ENCODE measurements at regions not wholly inside any gene's neighbourhood (a gene's known extent, or its start where the extent isn't known, plus 50 kb on each side); places are given as distances from the start of the nearest gene placed in this dataset.

DNA sequence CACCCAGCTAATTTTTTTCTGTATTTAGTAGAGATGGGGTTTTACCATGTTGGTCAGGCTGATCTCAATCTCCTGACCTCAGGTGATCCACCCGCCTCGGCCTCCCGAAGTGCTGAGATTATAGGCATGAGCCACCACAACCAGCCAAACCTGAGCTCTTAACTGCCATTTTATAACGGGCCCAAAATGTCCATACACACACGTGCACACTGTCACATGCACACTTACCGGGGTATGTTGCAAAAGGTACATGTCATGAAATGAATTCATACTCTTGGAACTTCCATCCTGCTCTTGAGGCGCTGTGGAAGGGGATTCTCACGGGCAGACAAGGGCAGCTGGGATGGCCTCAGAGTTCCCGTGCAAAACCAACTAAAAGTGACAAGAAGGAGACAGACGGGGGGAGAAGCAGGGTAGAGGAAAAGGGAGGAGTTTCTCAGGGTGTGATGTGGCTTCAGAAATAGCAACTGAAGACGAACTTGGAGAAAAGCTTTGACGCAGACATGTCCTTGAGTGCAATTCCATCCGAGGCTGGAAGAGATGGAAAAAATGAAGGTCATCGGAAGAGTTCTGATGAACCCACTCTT is 110.9 kb downstream of the BDH1 start:
- Histone ChIP-seq H3K36me3 (ENCODE audit: insufficient read depth) (no peaks in the 10 kb centered on the region), H3K4me1 (ENCODE audit: insufficient read depth) (no peaks in the 10 kb centered on the region), H3K27ac (ENCODE audit: low read depth) (no peak overlapping the region), H3K4me3 (ENCODE audit: low read depth, low read length) (no peak overlapping the region)
- DNase-seq (ENCODE audit: extremely low spot score), result no peak
- WGBS, result 92% methylated on average over 14 of the region's 14 CpGs

DNA sequence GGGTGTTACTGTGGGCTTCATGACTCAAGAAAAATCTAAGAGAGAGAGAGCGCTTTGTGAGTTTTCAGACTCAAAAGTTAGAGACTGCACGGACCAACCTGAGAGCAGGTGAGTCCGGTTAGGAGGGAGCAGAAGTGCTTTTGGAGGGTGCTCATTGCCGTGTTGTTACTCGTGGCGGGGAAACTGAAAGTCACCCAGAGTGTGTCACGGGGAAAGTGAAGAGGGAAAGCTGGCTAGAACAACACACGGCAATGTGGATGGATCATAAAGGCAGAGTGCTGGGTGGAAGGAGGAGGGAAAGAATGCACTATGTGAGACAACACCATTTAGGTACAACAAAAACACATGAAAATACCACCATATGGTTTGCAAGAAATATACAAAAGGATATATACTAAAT is 112.3 kb downstream of the BDH1 start:
- H3K36me3 ChIP-seq (ENCODE audit: insufficient read depth), result no peaks in the 10 kb centered on the region
- 91% methylated on average over 8 of the region's 8 CpGs for WGBS
- no peak for DNase-seq (ENCODE audit: extremely low spot score)
- no peak overlapping the region for H3K27ac ChIP-seq (ENCODE audit: low read depth)
- no peak overlapping the region for H3K4me3 ChIP-seq (ENCODE audit: low read depth, low read length)
- no peaks in the 10 kb centered on the region for H3K4me1 ChIP-seq (ENCODE audit: insufficient read depth)

DNA sequence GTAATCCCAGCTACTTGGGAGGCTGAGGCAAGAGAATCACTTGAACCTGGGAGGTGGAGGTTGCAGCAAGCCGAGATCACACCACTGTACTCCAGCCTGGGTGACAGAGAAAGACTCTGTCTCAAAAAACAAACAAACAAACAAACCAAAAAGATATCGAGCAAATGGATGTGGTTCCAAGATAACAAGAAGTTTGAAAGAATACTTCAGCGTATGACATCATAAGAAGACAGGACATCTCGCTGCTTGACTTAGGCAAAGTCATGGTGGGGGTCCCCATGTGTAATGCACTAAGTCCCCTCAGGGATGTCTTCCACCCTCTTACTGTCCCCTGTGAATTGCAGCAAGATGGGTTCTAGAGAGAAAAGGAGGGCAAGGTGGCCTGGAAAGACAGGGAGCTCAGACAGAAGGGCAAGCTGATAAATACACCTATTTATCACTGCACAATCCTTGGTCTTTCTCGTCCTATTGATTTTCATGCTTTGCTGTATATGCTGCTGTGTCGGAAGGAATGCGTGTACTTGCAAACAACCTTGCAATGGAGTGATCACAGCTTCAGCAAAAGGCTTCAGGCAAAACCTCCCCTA is 115.0 kb downstream of the BDH1 start:
- WGBS, result 92% methylated on average over 7 of the region's 7 CpGs
- H3K36me3 ChIP-seq (ENCODE audit: insufficient read depth), result no peaks in the 10 kb centered on the region
- no peak overlapping the region for H3K27ac ChIP-seq (ENCODE audit: low read depth)
- no peaks in the 10 kb centered on the region for H3K4me1 ChIP-seq (ENCODE audit: insufficient read depth)
- no peak for DNase-seq (ENCODE audit: extremely low spot score)
- H3K4me3 ChIP-seq (ENCODE audit: low read depth, low read length), result no peak overlapping the region

GRCh38 chr3:197438906-197439305 is 116.9 kb downstream of the BDH1 start:
- DNase-seq (ENCODE audit: extremely low spot score), result no peak
- no peaks in the 10 kb centered on the region for H3K4me1 ChIP-seq (ENCODE audit: insufficient read depth)
- no peaks in the 10 kb centered on the region for H3K36me3 ChIP-seq (ENCODE audit: insufficient read depth)
- WGBS, result 89% methylated on average over 3 of the region's 3 CpGs
- no peak overlapping the region for H3K27ac ChIP-seq (ENCODE audit: low read depth)
- no peak overlapping the region for H3K4me3 ChIP-seq (ENCODE audit: low read depth, low read length)

DNA sequence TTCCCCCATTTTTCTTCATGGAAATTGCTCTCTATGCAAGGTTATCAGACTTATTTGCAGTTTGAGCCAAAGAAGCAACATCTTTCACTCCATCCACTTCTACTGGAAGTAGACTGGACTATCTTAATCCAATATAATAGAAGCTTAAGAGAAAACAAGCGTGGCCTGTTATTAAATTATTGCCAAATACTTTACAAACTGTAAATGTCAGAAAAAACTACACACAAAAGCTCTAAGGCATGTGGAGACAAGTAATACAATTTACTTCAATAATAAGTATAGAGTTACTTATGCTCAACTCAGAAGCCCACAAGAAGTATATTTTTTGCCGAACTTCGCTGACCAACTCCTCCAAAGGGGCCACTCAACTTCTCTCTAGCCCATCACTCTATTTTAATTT is 120.3 kb downstream of the BDH1 start:
- H3K4me1 ChIP-seq (ENCODE audit: insufficient read depth), result no peaks in the 10 kb centered on the region
- DNase-seq (ENCODE audit: extremely low spot score), result no peak
- no peak overlapping the region for H3K27ac ChIP-seq (ENCODE audit: low read depth)
- H3K4me3 ChIP-seq (ENCODE audit: low read depth, low read length), result no peak overlapping the region
- WGBS, result 76% methylated on average over 3 of the region's 3 CpGs
- no peaks in the 10 kb centered on the region for H3K36me3 ChIP-seq (ENCODE audit: insufficient read depth)

DNA sequence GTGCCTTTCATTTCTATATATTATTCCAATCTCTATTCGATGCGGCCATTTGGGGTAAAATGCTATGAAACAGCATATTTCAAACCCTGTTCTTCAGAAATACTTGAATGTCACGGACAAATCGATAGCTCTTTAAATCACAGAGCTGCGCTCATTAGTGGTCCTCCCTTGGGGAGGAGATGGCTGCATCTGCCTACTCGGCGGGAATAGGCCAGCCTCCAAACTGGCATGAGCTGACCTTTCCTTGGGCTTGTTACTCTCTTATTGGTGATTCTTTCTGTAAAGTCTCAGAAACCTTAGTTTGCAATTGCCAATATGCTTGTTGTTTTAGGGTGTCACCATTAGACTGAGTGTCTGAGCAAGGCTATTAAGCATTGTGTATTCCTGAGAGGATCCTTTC is 120.9 kb downstream of the BDH1 start:
- WGBS, result 77% methylated on average over 7 of the region's 7 CpGs
- Histone ChIP-seq H3K4me3 (ENCODE audit: low read depth, low read length) (no peak overlapping the region), H3K36me3 (ENCODE audit: insufficient read depth) (no peaks in the 10 kb centered on the region), H3K4me1 (ENCODE audit: insufficient read depth) (no peaks in the 10 kb centered on the region), H3K27ac (ENCODE audit: low read depth) (no peak overlapping the region)
- no peak for DNase-seq (ENCODE audit: extremely low spot score)

DNA sequence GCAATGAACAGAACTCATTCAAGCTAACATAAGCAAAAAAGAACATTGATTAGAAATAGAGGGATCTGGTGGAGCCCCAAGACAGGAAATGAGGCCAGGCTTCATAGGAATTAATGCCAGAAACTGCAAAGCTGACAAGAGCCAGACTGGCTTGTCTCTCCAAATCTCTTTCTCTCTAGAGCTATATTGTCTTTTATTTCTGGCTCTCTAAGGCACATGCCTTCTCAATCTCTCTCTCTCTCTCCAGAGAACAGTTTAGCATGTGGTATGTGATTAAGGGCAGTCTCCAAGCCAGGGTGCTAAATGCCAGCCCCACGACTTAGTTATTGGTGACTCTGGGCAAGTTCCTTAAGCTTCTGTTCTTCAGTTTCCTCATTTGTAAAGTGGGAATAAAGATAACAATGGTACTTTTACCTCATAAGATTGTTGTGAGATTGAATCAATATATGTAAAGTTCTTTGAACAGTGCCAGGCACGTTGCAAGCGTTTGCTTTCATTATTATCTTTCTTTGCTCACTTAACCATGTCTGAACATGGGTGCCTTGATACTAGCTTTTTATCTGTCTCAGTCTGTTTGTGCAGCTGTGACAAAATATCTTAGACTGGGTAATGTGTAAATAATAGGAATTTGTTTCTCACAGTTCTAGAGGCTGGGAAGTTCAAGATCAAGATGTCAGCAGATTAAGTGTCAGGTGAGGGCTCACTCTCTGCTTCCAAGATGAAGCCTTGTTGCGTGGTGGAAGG is 123.2 kb downstream of the BDH1 start:
- Histone ChIP-seq H3K27ac (ENCODE audit: low read depth) (no peak overlapping the region), H3K36me3 (ENCODE audit: insufficient read depth) (no peaks in the 10 kb centered on the region), H3K4me3 (ENCODE audit: low read depth, low read length) (no peak overlapping the region), H3K4me1 (ENCODE audit: insufficient read depth) (no peaks in the 10 kb centered on the region)
- DNase-seq (ENCODE audit: extremely low spot score), result no peak
- WGBS, result 34% methylated on average over 4 of the region's 4 CpGs

DNA sequence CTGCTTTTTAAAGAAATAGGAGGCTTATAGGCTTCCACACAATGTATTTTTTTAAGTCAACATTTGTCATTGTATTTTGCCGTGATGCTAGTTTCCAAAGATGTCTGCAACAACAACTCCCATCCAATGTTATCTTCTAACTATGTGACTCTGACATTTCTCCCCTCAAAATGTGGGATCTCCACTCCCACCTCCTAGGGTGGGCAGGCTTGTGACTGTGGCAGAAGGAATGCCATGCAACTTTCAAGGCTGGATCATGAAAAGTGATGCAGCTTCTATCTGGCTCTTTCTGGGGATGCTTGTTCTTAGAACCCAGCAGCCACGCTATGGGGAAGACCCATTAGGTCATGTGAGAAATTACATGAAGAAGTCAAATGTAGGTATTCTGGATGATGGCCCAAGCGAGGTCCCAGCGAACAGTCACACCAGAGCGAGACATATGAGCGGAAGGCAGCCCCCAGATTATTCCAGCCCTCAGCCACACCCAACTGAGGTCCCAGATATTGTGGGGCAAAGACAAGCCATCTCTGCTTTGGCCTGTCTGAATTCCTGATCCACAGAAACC is 124.3 kb downstream of the BDH1 start:
- no peak for DNase-seq (ENCODE audit: extremely low spot score)
- no peak overlapping the region for H3K4me3 ChIP-seq (ENCODE audit: low read depth, low read length)
- H3K27ac ChIP-seq (ENCODE audit: low read depth), result no peak overlapping the region
- no peaks in the 10 kb centered on the region for H3K36me3 ChIP-seq (ENCODE audit: insufficient read depth)
- WGBS, result 88% methylated on average over 6 of the region's 6 CpGs
- no peaks in the 10 kb centered on the region for H3K4me1 ChIP-seq (ENCODE audit: insufficient read depth)

GRCh38 chr3:197430934-197431333 is 124.8 kb downstream of the BDH1 start:
- no peak overlapping the region for H3K27ac ChIP-seq (ENCODE audit: low read depth)
- no peak for DNase-seq (ENCODE audit: extremely low spot score)
- 65% methylated on average over 1 of the region's 1 CpG for WGBS
- H3K36me3 ChIP-seq (ENCODE audit: insufficient read depth), result no peaks in the 10 kb centered on the region
- H3K4me3 ChIP-seq (ENCODE audit: low read depth, low read length), result no peak overlapping the region
- no peaks in the 10 kb centered on the region for H3K4me1 ChIP-seq (ENCODE audit: insufficient read depth)

GRCh38 chr3:197430502-197430901 is 125.3 kb downstream of the BDH1 start:
- Histone ChIP-seq H3K4me1 (ENCODE audit: insufficient read depth) (no peaks in the 10 kb centered on the region), H3K4me3 (ENCODE audit: low read depth, low read length) (no peak overlapping the region), H3K36me3 (ENCODE audit: insufficient read depth) (no peaks in the 10 kb centered on the region), H3K27ac (ENCODE audit: low read depth) (no peak overlapping the region)
- 52% methylated on average over 7 of the region's 7 CpGs for WGBS
- DNase-seq (ENCODE audit: extremely low spot score), result no peak

DNA sequence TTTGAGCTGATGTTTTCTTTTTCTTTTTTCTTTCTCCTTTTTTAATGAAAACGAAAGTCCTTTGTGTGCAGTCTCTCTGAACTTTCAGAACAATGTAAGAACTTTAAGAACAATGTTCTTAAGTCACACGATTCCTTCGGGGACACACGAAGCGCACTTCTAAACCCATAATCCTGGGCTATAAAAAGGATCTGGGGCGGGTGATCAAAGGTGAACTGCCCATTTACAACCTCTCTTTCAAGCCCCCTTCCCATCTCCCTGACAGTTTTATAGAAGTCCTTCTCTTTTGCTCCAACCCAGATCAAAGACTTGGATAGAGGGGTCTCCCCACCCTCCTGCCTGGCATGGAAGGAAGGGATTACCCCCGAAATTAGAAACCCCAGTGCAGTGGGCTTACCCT is 126.8 kb downstream of the BDH1 start:
- 54% methylated on average over 7 of the region's 7 CpGs for WGBS
- Histone ChIP-seq H3K4me3 (ENCODE audit: low read depth, low read length) (no peak overlapping the region), H3K4me1 (ENCODE audit: insufficient read depth) (no peaks in the 10 kb centered on the region), H3K36me3 (ENCODE audit: insufficient read depth) (no peaks in the 10 kb centered on the region), H3K27ac (ENCODE audit: low read depth) (peak overlapping the region; percentile 57)
- DNase-seq (ENCODE audit: extremely low spot score), result no peak

DNA sequence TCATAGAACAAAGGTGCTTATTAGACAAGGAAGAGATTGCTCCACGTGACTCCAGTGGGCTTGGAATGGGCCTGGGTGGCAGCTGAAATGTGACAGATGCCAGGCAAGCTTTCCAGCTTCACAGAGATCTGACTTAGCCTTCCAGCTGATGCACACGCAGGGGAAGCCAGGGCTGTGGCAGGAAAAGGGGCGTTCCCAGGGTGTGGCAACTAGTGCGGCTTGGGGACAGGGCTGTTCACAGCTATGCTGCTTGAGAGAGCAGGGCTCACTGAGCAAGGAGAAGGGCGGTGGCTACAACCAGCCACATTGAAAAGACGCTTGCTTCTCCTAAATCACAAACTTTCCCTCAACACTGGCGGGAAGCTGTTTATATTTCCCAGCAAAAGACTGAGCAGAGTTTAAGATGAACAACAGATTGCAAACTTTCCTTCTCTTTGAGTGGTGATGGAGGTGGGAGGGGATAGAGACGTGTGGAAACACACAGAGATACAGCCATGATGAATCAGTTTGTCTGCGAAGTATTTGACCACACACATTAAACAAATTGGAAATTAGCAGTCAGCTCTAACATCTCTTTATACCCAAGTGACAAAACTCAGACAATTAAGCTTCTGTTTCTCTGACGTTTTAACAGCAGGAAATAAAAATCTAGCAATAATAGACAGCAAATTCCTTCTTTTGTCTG is 127.5 kb downstream of the BDH1 start:
- H3K4me3 ChIP-seq (ENCODE audit: low read depth, low read length), result no peak overlapping the region
- WGBS, result 34% methylated on average over 10 of the region's 10 CpGs
- H3K27ac ChIP-seq (ENCODE audit: low read depth), result peak overlapping the region; percentile 57
- no peak for DNase-seq (ENCODE audit: extremely low spot score)
- H3K4me1 ChIP-seq (ENCODE audit: insufficient read depth), result no peaks in the 10 kb centered on the region
- no peaks in the 10 kb centered on the region for H3K36me3 ChIP-seq (ENCODE audit: insufficient read depth)

GRCh38 chr3:197427021-197427420 is 128.6 kb upstream of the DLG1 start:
- DNase-seq (ENCODE audit: extremely low spot score), result no peak
- H3K27ac ChIP-seq (ENCODE audit: low read depth), result no peak overlapping the region
- H3K4me3 ChIP-seq (ENCODE audit: low read depth, low read length), result no peak overlapping the region
- H3K4me1 ChIP-seq (ENCODE audit: insufficient read depth), result peaks cover 2% of the 10 kb centered on the region
- no peaks in the 10 kb centered on the region for H3K36me3 ChIP-seq (ENCODE audit: insufficient read depth)
- 30% methylated on average over 8 of the region's 8 CpGs for WGBS
